GM19438 (cell line): ENCODE measurements at regions not wholly inside any gene's neighbourhood (a gene's known extent, or its start where the extent isn't known, plus 50 kb on each side); places are given as distances from the start of the nearest gene placed in this dataset.
"Not testable (repeated sequence)": the region's sequence is repeated elsewhere in the genome, so short reads cannot be mapped to it uniquely, and the experiment has no call there.

ENCODE experiments used
- ATAC-seq: cut with Tn5 transposase; IDR thresholded peaks from one replicate; pipeline ENCODE4 v1.9.1; 2021; ENCODE audit warnings: low read depth; ENCODE audit not compliant: unreplicated experiment

DNA sequence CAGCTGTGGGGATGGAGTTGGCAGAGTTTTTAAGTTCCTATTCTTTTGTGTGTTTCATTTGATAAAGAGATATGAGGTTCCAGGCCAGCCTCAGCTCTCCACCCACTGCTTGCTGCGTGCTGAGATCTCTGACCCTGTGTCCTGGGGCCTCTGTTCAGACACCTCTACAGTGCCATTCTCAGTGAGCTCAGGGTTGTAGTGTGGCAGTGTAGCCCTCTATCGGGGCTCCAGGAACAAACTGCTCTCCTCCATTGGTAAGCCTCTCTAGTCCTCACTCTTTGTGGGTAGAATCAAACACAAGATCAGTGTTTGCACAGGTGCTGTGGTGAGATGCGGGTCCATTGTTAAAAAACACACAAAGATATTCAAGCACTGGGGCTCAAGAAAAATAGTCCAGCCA, 386.6 kb upstream of the RPS23 start:
- no peak for ATAC-seq

- no peak for ATAC-seq
Observed at GRCh38 chr5:82663225-82663624, 385.1 kb upstream of the RPS23 start.

DNA sequence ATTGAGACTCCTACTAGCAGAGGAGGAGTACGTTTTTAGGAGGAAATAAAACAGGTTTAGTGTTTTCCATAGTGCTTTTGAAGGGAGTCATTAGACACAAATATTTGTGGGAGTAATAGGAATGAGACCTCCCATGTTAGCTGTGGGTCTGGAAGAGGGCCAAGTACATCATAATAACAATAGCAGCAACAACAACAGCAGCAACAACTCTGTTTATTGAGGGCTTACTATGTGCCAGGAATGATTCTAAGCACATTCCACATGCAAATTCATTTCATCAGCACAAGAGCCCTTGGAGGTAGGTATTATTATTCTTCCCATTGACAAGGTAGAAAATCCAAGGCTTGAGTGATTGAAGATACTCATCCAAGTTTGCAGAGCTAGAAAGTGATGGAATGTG, 384.2 kb upstream of the RPS23 start:
- ATAC-seq = no peak

DNA sequence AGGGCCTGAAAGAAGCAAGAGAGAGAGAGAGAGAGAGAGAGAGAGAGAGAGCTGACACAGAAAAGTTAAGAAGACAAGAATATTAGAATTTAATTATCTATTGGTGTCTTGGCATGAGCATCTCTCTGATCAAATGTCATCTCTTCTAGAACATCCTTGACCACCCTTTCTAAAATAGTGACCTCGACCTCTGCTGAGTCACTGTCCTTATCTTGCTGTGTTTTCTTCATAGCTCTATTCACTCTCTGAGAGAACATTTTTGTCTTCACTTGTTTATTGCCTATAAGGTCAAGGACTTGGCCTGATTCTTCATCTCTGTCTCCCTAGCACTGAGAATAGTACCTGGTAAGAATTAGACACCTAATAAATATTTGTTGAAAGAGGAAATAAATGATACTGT, 383.8 kb upstream of the RPS23 start:
- ATAC-seq = no peak

GRCh38 chr5:82661462-82661861, 383.3 kb upstream of the RPS23 start:
- ATAC-seq = no peak

DNA sequence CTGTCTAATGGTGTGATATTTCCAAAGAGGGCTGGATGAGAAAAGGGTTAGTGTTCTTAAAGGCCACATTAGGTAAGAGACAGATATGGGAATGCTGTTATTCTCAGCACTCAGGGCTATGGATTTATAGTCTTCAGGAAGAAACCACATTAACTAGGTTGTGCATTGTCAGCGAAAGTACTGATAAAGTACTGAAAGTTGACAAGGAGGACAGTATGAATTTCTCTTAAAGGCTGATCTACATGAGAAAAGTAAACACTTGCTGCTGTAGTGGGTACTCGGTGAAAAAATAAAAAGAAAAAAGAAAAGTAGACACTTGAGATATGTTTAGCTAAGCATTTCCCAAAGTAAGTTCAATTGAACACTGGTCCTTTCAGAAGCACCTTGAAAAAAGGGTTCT, 381.0 kb upstream of the RPS23 start:
- no peak for ATAC-seq

- no peak for ATAC-seq
Observed at GRCh38 chr5:82657033-82657699, 379.0 kb upstream of the RPS23 start.

DNA sequence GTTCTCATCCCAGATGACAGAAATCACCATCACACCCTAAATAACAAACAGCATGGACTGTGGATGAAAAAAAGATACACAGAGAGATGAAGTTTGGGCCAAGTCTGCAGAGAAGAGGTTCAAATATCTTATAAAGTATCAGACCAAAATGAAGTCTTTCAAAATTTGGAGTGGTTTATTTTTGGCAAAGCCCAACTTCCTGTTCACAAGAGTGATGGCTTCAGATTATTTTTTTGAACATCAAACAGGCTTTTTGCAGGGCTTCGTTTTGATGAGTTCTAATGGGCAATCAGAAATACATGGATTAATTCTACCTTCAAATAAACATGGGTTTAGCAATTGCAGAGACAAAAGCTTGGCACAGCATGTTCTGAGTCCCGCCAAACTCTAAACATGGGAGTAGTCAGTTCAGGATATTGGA, 378.2 kb upstream of the RPS23 start:
- no peak for ATAC-seq

DNA sequence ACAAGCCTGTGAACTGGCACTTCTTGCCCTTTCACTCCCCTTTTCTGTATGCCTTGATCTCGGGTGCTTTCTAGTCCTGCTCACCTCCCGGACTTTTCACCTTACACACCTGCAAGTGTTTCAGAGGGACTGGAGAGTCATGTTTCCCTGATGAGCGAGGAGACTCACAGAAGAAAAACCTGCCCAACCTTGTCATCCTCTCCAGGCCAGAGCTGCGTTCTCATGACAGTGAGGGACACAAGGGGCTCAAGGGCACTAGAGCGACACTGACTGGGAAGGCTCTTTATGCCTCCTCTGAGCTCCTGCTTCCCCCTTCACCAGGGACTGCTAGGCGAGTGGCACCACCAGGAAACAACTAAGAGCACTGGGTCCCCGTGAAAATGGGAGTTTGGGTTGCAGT, 376.9 kb upstream of the RPS23 start:
- no peak for ATAC-seq

- no peak for ATAC-seq
Observed at GRCh38 chr5:82649943-82650342, 371.8 kb upstream of the RPS23 start.

DNA sequence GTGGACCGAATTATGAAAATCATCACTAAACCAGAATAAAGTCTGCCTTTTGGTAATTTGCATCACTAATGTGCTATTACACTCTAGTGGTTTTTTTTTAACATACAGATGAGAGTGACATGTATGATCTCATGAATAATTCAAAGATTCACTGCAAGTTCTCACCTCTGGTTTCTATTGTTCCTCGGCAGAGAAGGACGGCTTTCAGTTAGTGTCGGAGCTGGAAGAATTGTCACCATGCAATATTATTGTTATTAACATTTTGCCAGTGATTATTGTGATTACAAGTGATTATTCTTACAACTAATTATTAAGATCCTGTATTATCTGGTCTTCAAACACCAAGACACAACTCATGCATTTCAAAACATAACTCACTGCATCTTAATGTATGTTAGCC, 366.6 kb upstream of the RPS23 start:
- ATAC-seq = no peak

DNA sequence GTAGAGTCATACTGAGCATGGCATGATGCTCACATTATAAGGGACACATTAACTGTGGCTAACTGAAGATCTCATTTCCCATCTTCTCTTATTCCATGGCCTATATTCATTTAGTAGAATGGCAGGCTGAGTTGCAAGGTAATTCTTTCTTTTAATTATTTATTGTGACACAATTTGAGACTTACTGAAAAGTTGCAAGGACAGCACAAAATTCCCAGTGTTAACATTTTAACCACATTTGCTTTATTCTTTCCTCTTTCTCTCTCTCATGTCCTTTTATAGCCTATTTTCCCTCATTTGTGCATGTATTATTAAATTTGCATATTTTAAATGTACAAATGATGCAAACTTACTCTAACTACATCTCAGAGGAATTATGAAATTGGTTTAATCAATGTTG, 366.1 kb upstream of the RPS23 start:
- ATAC-seq = no peak

- no peak for ATAC-seq
Observed at GRCh38 chr5:82642313-82642712, 364.2 kb upstream of the RPS23 start.

DNA sequence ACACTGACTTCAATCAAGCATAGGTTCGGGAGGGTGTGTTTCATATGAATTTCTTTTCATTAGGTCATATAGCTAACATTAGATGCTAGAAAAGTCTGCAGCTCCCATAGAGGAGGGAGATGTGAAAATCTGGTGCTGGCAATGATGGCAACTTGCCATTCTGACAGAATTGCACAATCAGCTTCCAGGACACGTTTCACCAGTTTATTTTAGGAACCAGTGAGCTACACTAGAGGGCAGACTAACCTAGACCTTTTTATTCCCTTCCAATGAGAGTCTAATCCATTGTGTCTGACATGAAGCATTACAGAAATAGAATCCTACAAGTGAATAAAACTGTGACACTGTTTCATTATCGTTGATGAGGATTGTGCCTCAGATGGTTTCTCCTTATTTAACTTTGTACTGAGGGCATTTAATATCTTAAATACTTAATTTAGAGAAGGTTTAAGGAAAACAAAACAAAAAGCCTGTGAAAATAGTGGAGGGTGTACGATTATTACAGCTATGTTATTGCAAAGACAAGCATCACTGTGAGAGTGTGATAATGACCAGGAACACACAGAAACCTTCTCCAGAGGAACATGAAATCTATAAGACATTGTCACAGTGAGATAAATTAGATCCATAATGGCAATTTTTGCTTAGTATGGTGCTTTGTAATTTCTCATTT, 363.3 kb upstream of the RPS23 start:
- ATAC-seq = no peak

GRCh38 chr5:82640916-82641315, 362.8 kb upstream of the RPS23 start:
- ATAC-seq = no peak

- no peak for ATAC-seq
Observed at GRCh38 chr5:82639393-82640144, 361.4 kb upstream of the RPS23 start.

DNA sequence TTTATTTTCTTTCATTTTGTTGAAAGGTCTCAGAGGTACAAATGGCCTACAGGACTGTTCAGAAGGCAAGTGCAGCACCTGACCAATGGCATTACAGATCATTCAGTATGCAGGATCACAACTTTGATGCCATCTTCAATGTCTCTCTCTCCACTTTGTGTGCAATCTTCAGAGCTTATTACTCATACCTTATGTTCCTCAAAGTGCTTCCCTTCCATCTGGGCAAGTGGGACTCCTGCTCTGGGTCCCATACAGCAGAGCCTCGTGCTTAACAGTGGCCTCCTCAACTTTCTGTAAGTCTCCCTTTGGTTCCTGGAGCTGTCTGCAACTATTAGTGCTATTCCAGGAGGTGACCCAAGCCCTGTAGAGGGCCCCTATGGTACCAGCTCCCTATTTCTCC, 358.4 kb upstream of the RPS23 start:
- ATAC-seq = no peak

GRCh38 chr5:82635561-82636288, 357.6 kb upstream of the RPS23 start:
- ATAC-seq = peak; percentile 88

- no peak for ATAC-seq
Observed at GRCh38 chr5:82628364-82628910, 350.3 kb upstream of the RPS23 start.

DNA sequence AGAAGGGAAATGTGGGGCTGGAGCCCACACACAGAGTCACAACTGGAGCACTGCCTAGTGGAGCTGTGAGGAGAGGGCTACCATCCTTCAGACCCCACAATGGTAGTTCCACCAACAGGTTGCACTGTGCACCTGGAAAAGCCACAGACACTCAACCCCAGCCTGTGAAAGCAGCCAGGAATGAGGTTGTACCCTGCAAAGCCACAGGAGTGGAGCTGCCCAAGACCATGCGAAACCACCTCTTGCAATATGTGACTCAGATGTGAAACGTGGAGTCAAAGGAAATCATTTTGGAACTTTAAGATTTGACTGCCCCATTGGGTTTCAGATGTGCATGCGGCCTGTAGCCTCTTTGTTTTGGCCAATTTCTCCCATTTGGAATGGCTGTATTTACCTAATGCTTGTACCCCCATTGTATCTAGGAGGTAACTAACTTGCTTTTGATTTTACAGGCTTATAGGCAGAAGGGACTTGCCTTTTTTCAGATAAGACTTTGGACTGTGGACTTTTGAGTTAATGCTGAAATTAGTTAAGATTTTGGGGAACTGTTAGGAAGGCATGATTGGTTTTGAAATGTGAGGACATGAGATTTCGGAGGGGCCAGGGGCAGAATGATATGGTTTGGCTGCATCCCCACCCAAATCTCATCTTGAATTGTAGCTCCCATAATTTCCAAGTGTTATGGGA, 348.9 kb upstream of the RPS23 start:
- not testable (repeated sequence) for ATAC-seq
